ENCODE measurements at regions not wholly inside any gene's neighbourhood (a gene's known extent, or its start where the extent isn't known, plus 50 kb on each side); places are given as distances from the start of the nearest gene placed in this dataset.

DNA sequence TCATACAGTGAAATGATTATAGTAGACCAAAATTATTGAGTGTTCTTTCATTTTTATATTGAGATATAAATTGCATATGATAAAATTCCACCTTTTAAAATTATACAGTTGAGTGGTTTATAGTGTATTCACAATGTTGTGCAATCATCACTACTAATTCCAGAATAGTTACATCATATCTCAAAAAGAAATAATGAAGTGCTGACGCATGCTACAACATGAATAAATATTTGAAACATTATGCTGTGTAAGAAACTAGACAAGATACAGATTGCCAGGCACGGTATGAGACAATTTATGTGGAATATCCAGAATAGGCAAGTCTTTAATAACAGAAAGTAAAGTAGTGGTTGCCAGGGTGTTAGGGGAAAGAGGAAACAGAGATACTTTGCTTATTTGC lies 871.7 kb downstream of the FAM133A start:
- Histone ChIP-seq H3K79me2 (ENCODE audit: control insufficient read depth, low read length) (no peaks in the 10 kb centered on the region), H3K4me2 (ENCODE audit: low read length) (no peak overlapping the region), H3K9me2 (replicated peaks; ENCODE audit: control insufficient read depth, low read length) (no peaks in the 10 kb centered on the region), H3K4me1 (ENCODE audit: control insufficient read depth, low read length) (no peaks in the 10 kb centered on the region), H3F3A (ENCODE audit: control insufficient read depth, insufficient read depth) (no peaks in the 10 kb centered on the region), H3K4me3 (ENCODE audit: low read length) (no peak overlapping the region), H3K27ac (ENCODE audit: low read depth, low read length) (no peak overlapping the region), H3K9me3 (ENCODE audit: control insufficient read depth, insufficient read depth, low read length) (no peaks in the 10 kb centered on the region), H3K36me3 (ENCODE audit: control insufficient read depth, low read length) (no peaks in the 10 kb centered on the region), H4K20me1 (ENCODE audit: control insufficient read depth, insufficient read depth, low read depth, low read length) (no peaks in the 10 kb centered on the region), H3K27me3 (ENCODE audit: control insufficient read depth, low read length) (no peaks in the 10 kb centered on the region)
- TF ChIP-seq EZH2phosphoT487 (IDR thresholded peaks at IDR 0.05; ENCODE audit: borderline replicate concordance, low read length), result no peak
- TF ChIP-seq, protein P1, sequence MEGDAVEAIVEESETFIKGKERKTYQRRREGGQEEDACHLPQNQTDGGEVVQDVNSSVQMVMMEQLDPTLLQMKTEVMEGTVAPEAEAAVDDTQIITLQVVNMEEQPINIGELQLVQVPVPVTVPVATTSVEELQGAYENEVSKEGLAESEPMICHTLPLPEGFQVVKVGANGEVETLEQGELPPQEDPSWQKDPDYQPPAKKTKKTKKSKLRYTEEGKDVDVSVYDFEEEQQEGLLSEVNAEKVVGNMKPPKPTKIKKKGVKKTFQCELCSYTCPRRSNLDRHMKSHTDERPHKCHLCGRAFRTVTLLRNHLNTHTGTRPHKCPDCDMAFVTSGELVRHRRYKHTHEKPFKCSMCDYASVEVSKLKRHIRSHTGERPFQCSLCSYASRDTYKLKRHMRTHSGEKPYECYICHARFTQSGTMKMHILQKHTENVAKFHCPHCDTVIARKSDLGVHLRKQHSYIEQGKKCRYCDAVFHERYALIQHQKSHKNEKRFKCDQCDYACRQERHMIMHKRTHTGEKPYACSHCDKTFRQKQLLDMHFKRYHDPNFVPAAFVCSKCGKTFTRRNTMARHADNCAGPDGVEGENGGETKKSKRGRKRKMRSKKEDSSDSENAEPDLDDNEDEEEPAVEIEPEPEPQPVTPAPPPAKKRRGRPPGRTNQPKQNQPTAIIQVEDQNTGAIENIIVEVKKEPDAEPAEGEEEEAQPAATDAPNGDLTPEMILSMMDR (IDR thresholded peaks at IDR 0.05; ENCODE audit: low read depth, low read length, poor library complexity, severe bottlenecking), result no peak

DNA sequence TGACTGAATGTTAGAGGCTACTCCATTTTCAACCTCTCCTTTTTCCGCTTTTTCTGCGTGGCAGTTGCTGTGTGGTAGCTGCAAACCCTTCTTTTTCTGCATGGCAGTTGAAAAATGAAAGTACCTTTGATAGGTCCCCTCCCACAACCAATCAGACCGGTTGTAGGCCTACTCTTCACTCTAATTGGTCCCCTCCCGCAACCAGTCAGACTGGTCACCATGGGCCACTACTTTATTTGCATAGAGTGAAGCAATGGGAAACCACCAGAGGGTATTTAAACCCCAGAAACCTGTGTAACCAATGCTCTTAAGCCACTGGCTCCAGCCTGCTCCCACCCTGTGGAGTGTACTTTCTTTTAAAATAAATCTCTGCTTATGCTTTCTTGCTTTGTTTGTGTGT lies 877.8 kb downstream of the FAM133A start:
- TF ChIP-seq, protein P1 (IDR thresholded peaks at IDR 0.05; ENCODE audit: low read depth, low read length, poor library complexity, severe bottlenecking), result no peak
- no peak for TF ChIP-seq EZH2phosphoT487 (IDR thresholded peaks at IDR 0.05; ENCODE audit: borderline replicate concordance, low read length)
- H3K27me3 ChIP-seq (ENCODE audit: control insufficient read depth, low read length), result no peaks in the 10 kb centered on the region
- H4K20me1 ChIP-seq (ENCODE audit: control insufficient read depth, insufficient read depth, low read depth, low read length), result no peaks in the 10 kb centered on the region
- no peaks in the 10 kb centered on the region for H3K79me2 ChIP-seq (ENCODE audit: control insufficient read depth, low read length)
- H3K9me2 ChIP-seq (replicated peaks; ENCODE audit: control insufficient read depth, low read length), result no peaks in the 10 kb centered on the region
- H3K4me1 ChIP-seq (ENCODE audit: control insufficient read depth, low read length), result no peaks in the 10 kb centered on the region
- no peak overlapping the region for H3K4me3 ChIP-seq (ENCODE audit: low read length)
- H3F3A ChIP-seq (ENCODE audit: control insufficient read depth, insufficient read depth), result no peaks in the 10 kb centered on the region
- no peak overlapping the region for H3K27ac ChIP-seq (ENCODE audit: low read depth, low read length)
- H3K36me3 ChIP-seq (ENCODE audit: control insufficient read depth, low read length), result no peaks in the 10 kb centered on the region
- H3K9me3 ChIP-seq (ENCODE audit: control insufficient read depth, insufficient read depth, low read length), result no peaks in the 10 kb centered on the region
- H3K4me2 ChIP-seq (ENCODE audit: low read length), result no peak overlapping the region

GRCh38 chrX:94560930-94561329 lies 886.9 kb downstream of the FAM133A start:
- no peaks in the 10 kb centered on the region for H3K36me3 ChIP-seq (ENCODE audit: control insufficient read depth, low read length)
- H3K79me2 ChIP-seq (ENCODE audit: control insufficient read depth, low read length), result no peaks in the 10 kb centered on the region
- no peak for TF ChIP-seq EZH2phosphoT487 (IDR thresholded peaks at IDR 0.05; ENCODE audit: borderline replicate concordance, low read length)
- TF ChIP-seq, protein P1 (IDR thresholded peaks at IDR 0.05; ENCODE audit: low read depth, low read length, poor library complexity, severe bottlenecking), result no peak
- H4K20me1 ChIP-seq (ENCODE audit: control insufficient read depth, insufficient read depth, low read depth, low read length), result no peaks in the 10 kb centered on the region
- H3F3A ChIP-seq (ENCODE audit: control insufficient read depth, insufficient read depth), result no peaks in the 10 kb centered on the region
- no peak overlapping the region for H3K4me3 ChIP-seq (ENCODE audit: low read length)
- no peaks in the 10 kb centered on the region for H3K27me3 ChIP-seq (ENCODE audit: control insufficient read depth, low read length)
- no peak overlapping the region for H3K27ac ChIP-seq (ENCODE audit: low read depth, low read length)
- no peaks in the 10 kb centered on the region for H3K4me1 ChIP-seq (ENCODE audit: control insufficient read depth, low read length)
- H3K9me3 ChIP-seq (ENCODE audit: control insufficient read depth, insufficient read depth, low read length), result no peaks in the 10 kb centered on the region
- H3K4me2 ChIP-seq (ENCODE audit: low read length), result no peak overlapping the region
- no peaks in the 10 kb centered on the region for H3K9me2 ChIP-seq (replicated peaks; ENCODE audit: control insufficient read depth, low read length)

Data from DOHH2 (cell line).